ENCODE measurements at regions not wholly inside any gene's neighbourhood (a gene's known extent, or its start where the extent isn't known, plus 50 kb on each side); places are given as distances from the start of the nearest gene placed in this dataset.
A peak's percentile ranks its signal among the peaks of the same experiment; 100 is the strongest.
"Not testable (repeated sequence)": the region's sequence is repeated elsewhere in the genome, so short reads cannot be mapped to it uniquely, and the experiment has no call there.

GRCh38 chr1:161439280-161440232 lies 65.7 kb upstream of the FCGR2A start:
- peak overlapping the region; percentile 62 for H3K27ac Mint-ChIP-seq
- peaks cover 1% of the 10 kb centered on the region for H3K4me1 Mint-ChIP-seq (ENCODE audit: low read depth)
- TF ChIP-seq, protein P1, sequence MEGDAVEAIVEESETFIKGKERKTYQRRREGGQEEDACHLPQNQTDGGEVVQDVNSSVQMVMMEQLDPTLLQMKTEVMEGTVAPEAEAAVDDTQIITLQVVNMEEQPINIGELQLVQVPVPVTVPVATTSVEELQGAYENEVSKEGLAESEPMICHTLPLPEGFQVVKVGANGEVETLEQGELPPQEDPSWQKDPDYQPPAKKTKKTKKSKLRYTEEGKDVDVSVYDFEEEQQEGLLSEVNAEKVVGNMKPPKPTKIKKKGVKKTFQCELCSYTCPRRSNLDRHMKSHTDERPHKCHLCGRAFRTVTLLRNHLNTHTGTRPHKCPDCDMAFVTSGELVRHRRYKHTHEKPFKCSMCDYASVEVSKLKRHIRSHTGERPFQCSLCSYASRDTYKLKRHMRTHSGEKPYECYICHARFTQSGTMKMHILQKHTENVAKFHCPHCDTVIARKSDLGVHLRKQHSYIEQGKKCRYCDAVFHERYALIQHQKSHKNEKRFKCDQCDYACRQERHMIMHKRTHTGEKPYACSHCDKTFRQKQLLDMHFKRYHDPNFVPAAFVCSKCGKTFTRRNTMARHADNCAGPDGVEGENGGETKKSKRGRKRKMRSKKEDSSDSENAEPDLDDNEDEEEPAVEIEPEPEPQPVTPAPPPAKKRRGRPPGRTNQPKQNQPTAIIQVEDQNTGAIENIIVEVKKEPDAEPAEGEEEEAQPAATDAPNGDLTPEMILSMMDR (IDR thresholded peaks at IDR 0.05; ENCODE audit: unreplicated experiment) = no peak
- no peaks in the 10 kb centered on the region for H3K9me3 Mint-ChIP-seq (ENCODE audit: low read depth)
- peak overlapping the region; percentile 66 for H3K4me3 Mint-ChIP-seq (ENCODE audit: low read depth)
- DNase-seq (ENCODE audit: low spot score, unreplicated experiment) = no peak
- H3K36me3 Mint-ChIP-seq (ENCODE audit: insufficient read depth) = no peaks in the 10 kb centered on the region
- peaks cover 58% of the 10 kb centered on the region for H3K27me3 Mint-ChIP-seq

DNA sequence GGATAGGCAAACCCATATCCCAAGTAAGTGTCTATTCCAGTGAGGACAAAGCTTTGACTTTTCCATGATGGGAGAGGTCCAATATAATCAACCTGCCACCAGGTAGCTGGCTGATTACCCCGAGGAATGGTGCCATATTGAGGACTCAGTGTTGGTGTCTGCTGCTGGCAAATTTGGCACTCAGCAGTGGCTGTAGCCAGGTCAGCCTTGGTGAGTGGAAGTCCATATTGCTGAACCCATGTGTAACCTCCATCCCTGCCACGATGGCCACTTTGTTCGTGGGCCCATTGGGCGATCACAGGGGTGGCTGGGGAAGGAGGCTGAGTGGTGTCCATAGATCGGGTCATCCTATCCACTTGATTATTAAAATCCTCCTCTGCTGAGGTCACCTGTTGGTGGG lies 65.5 kb upstream of the CFAP126 start:
- peaks cover 93% of the 10 kb centered on the region for H3K27me3 Mint-ChIP-seq
- H3K4me1 Mint-ChIP-seq (ENCODE audit: low read depth); H3K4me3 Mint-ChIP-seq (ENCODE audit: low read depth); H3K36me3 Mint-ChIP-seq (ENCODE audit: insufficient read depth); H3K27ac Mint-ChIP-seq; DNase-seq (ENCODE audit: low spot score, unreplicated experiment); H3K9me3 Mint-ChIP-seq (ENCODE audit: low read depth): not testable (repeated sequence)

GRCh38 chr1:161432091-161432490 lies 64.4 kb upstream of the CFAP126 start:
- Mint-ChIP-seq H3K27ac (no peak overlapping the region), H3K9me3 (ENCODE audit: low read depth) (no peaks in the 10 kb centered on the region), H3K4me3 (ENCODE audit: low read depth) (no peak overlapping the region), H3K4me1 (ENCODE audit: low read depth) (no peaks in the 10 kb centered on the region), H3K36me3 (ENCODE audit: insufficient read depth) (no peaks in the 10 kb centered on the region), H3K27me3 (peaks cover 93% of the 10 kb centered on the region)
- DNase-seq (ENCODE audit: low spot score, unreplicated experiment) = no peak
- TF ChIP-seq, protein P1 (IDR thresholded peaks at IDR 0.05; ENCODE audit: unreplicated experiment) = no peak

DNA sequence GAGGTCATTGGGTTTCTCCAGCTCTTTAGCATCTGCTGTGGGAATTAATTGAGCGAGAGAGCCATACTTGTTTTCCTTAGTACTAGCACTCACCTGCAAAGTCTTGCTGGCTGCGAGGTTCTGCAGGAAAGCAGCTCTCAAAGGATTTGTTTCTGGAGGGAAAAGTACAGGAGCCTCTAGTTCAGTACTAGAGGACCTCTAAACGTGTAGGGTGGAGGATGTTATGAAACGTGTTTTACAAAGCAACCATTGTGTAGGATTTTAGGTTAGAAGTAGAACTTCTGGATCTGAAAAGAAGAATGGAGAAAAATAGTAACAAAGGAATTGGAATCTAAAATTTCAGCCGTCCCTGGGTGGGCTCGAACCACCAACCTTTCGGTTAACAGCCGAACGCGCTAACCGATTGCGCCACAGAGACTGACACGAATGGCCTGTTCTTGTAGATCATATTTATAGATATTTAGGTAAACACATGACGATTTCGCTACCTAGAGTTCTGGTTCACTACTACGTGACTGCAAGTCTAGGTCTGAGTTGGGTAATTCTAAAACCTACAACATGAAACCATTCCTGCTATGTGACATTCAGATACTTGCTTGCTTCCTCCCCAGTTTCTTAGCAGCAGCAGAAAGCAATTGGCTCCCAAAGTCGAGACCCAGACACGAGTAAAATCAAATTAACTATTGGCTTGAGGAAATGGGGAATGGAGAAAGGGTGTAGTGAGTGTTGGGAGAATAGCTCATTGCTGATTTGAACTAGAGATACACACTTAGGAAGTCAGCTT lies 60.2 kb upstream of the CFAP126 start:
- Mint-ChIP-seq H3K36me3 (ENCODE audit: insufficient read depth) (peaks cover 3% of the 10 kb centered on the region), H3K4me3 (ENCODE audit: low read depth) (no peak overlapping the region), H3K27me3 (peaks cover 81% of the 10 kb centered on the region), H3K9me3 (ENCODE audit: low read depth) (no peaks in the 10 kb centered on the region), H3K27ac (peak overlapping the region; percentile 50), H3K4me1 (ENCODE audit: low read depth) (no peaks in the 10 kb centered on the region)
- DNase-seq (ENCODE audit: low spot score, unreplicated experiment) = no peak
- TF ChIP-seq, protein P1 (IDR thresholded peaks at IDR 0.05; ENCODE audit: unreplicated experiment) = no peak

GRCh38 chr1:161422914-161423313 lies 55.2 kb upstream of the CFAP126 start:
- not testable (repeated sequence) for H3K36me3 Mint-ChIP-seq (ENCODE audit: insufficient read depth); H3K4me3 Mint-ChIP-seq (ENCODE audit: low read depth); H3K27ac Mint-ChIP-seq; DNase-seq (ENCODE audit: low spot score, unreplicated experiment); H3K4me1 Mint-ChIP-seq (ENCODE audit: low read depth); H3K9me3 Mint-ChIP-seq (ENCODE audit: low read depth)
- H3K27me3 Mint-ChIP-seq = peaks cover 65% of the 10 kb centered on the region

DNA sequence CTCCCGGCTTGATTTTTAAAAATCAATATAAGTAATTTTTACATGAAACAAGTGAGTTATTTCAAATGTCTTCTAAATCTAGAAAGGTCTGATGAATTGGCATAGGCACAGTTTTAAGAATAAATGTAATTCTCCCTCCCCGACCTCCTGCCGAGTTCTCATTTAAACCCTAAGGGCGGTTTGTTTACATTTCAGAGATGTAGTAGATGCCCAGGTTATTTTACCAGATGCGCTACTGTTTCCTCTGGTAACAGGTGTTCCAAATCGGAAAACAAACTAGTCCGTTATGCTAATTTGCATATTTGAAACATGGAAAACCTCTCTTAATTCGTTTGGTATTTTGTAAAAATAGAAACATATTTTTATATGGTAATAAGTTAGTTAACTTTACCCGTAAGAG lies 53.8 kb upstream of the CFAP126 start:
- TF ChIP-seq, protein P1 (IDR thresholded peaks at IDR 0.05; ENCODE audit: unreplicated experiment) = no peak
- Mint-ChIP-seq H3K36me3 (ENCODE audit: insufficient read depth) (peaks cover 3% of the 10 kb centered on the region), H3K4me1 (ENCODE audit: low read depth) (peaks cover 7% of the 10 kb centered on the region), H3K27ac (no peak overlapping the region), H3K9me3 (ENCODE audit: low read depth) (no peaks in the 10 kb centered on the region), H3K27me3 (peaks cover 55% of the 10 kb centered on the region), H3K4me3 (ENCODE audit: low read depth) (no peak overlapping the region)
- DNase-seq (ENCODE audit: low spot score, unreplicated experiment) = no peak
